ENCODE measurements at regions not wholly inside any gene's neighbourhood (a gene's known extent, or its start where the extent isn't known, plus 50 kb on each side); places are given as distances from the start of the nearest gene placed in this dataset.

GRCh38 chr5:154129013-154129412 is 61.5 kb upstream of the GALNT10 start:
- CTCF ChIA-PET, result interaction anchor here (0.7 kb wide), 1 partner anchor 275 kb away, joined by 3 read pairs; no protein-coding TSS in a partner anchor
- TF ChIP-seq BCL11A (tag by site-specific recombination; IDR thresholded peaks at IDR 0.05; ENCODE audit: low read depth) (no peak), ZNF214 (tag by site-specific recombination; IDR thresholded peaks at IDR 0.05; ENCODE audit: borderline replicate concordance) (no peak), ZNF132 (tag by site-specific recombination; IDR thresholded peaks at IDR 0.05; ENCODE audit: borderline replicate concordance) (no peak), ZNF514 (tag by site-specific recombination; IDR thresholded peaks at IDR 0.05) (no peak), ZNF548 (tag by site-specific recombination; IDR thresholded peaks at IDR 0.05) (no peak), ZNF335 (tag by site-specific recombination; conservative IDR thresholded peaks at IDR 0.05) (no peak), ZNF549 (tag by site-specific recombination; IDR thresholded peaks at IDR 0.05) (no peak), ZNF266 (tag by site-specific recombination; IDR thresholded peaks at IDR 0.05; ENCODE audit: low read depth) (no peak), ZNF585B (tag by site-specific recombination; IDR thresholded peaks at IDR 0.05) (no peak), ZNF768 (tag by site-specific recombination; IDR thresholded peaks at IDR 0.05) (no peak)
- TF ChIP-seq, protein P1, sequence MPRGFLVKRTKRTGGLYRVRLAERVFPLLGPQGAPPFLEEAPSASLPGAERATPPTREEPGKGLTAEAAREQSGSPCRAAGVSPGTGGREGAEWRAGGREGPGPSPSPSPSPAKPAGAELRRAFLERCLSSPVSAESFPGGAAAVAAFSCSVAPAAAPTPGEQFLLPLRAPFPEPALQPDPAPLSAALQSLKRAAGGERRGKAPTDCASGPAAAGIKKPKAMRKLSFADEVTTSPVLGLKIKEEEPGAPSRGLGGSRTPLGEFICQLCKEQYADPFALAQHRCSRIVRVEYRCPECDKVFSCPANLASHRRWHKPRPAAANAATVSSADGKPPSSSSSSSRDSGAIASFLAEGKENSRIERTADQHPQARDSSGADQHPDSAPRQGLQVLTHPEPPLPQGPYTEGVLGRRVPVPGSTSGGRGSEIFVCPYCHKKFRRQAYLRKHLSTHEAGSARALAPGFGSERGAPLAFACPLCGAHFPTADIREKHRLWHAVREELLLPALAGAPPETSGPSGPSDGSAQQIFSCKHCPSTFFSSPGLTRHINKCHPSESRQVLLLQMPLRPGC (tag by site-specific recombination; IDR thresholded peaks at IDR 0.05), result no peak
- POLR2A ChIA-PET, result no interaction called here

GRCh38 chr5:154129921-154130320 is 60.6 kb upstream of the GALNT10 start:
- CTCF ChIA-PET, result interaction anchor here (0.6 kb wide), 1 partner anchor 518 kb away, joined by 4 read pairs; no protein-coding TSS in a partner anchor
- TF ChIP-seq GLIS2 (tag by site-specific recombination; IDR thresholded peaks at IDR 0.05) (no peak), ZBTB48 (tag by site-specific recombination; IDR thresholded peaks at IDR 0.05) (no peak), ZNF138 (tag by site-specific recombination; IDR thresholded peaks at IDR 0.05; ENCODE audit: borderline replicate concordance) (no peak), ZNF354C (tag by site-specific recombination; IDR thresholded peaks at IDR 0.05; ENCODE audit: borderline replicate concordance, low read depth) (no peak), ZNF416 (tag by site-specific recombination; IDR thresholded peaks at IDR 0.05) (no peak), ZNF121 (tag by site-specific recombination; IDR thresholded peaks at IDR 0.05) (no peak), ZNF585B (tag by site-specific recombination; IDR thresholded peaks at IDR 0.05) (no peak), SCRT2 (tag by site-specific recombination; IDR thresholded peaks at IDR 0.05) (no peak), ZNF140 (tag by site-specific recombination; IDR thresholded peaks at IDR 0.05) (no peak), FEZF1 (tag by site-specific recombination; IDR thresholded peaks at IDR 0.05) (peak; percentile 44; the same call in 1 of the 2 replicates), TSHZ1 (tag by site-specific recombination; IDR thresholded peaks at IDR 0.05; ENCODE audit: borderline replicate concordance) (no peak), ZNF513 (tag by site-specific recombination; IDR thresholded peaks at IDR 0.05) (no peak), ZNF792 (tag by site-specific recombination; IDR thresholded peaks at IDR 0.05) (no peak)
- TF ChIP-seq, protein P2, sequence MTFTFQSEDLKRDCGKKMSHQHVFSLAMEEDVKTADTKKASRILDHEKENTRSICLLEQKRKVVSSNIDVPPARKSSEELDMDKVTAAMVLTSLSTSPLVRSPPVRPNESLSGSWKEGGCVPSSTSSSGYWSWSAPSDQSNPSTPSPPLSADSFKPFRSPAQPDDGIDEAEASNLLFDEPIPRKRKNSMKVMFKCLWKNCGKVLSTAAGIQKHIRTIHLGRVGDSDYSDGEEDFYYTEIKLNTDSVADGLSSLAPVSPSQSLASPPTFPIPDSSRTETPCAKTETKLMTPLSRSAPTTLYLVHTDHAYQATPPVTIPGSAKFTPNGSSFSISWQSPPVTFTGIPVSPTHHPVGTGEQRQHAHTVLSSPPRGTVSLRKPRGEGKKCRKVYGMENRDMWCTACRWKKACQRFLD (tag by site-specific recombination; IDR thresholded peaks at IDR 0.05), result no peak
- TF ChIP-seq, protein P3, sequence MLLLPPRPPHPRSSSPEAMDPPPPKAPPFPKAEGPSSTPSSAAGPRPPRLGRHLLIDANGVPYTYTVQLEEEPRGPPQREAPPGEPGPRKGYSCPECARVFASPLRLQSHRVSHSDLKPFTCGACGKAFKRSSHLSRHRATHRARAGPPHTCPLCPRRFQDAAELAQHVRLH (tag by site-specific recombination; IDR thresholded peaks at IDR 0.05), result no peak
- TF ChIP-seq, protein P4, sequence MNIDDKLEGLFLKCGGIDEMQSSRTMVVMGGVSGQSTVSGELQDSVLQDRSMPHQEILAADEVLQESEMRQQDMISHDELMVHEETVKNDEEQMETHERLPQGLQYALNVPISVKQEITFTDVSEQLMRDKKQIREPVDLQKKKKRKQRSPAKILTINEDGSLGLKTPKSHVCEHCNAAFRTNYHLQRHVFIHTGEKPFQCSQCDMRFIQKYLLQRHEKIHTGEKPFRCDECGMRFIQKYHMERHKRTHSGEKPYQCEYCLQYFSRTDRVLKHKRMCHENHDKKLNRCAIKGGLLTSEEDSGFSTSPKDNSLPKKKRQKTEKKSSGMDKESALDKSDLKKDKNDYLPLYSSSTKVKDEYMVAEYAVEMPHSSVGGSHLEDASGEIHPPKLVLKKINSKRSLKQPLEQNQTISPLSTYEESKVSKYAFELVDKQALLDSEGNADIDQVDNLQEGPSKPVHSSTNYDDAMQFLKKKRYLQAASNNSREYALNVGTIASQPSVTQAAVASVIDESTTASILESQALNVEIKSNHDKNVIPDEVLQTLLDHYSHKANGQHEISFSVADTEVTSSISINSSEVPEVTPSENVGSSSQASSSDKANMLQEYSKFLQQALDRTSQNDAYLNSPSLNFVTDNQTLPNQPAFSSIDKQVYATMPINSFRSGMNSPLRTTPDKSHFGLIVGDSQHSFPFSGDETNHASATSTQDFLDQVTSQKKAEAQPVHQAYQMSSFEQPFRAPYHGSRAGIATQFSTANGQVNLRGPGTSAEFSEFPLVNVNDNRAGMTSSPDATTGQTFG (tag by site-specific recombination; IDR thresholded peaks at IDR 0.05; ENCODE audit: borderline replicate concordance), result no peak

More at GRCh38 chr5:154129013-154129412, 61.5 kb upstream of the GALNT10 start:
- Histone ChIP-seq H3K4me1 (ENCODE audit: control insufficient read depth, insufficient read depth, low read length) (no peaks in the 10 kb centered on the region), H3K36me3 (ENCODE audit: control insufficient read depth in 2 of 2, insufficient read depth in 1 of 2, low read length in 2 of 2) (no peaks in the 10 kb centered on the region), H3K9me3 (ENCODE audit: control insufficient read depth, insufficient read depth, low read depth, low read length) (no peaks in the 10 kb centered on the region), H3K27ac (ENCODE audit: extremely low read depth, low read depth, low read length) (no peak overlapping the region), H3K4me3 (ENCODE audit: low read depth, low read length) (no peak overlapping the region)

More at GRCh38 chr5:154129921-154130320, 60.6 kb upstream of the GALNT10 start:
- no peaks in the 10 kb centered on the region for H3K36me3 ChIP-seq (ENCODE audit: control insufficient read depth in 2 of 2, insufficient read depth in 1 of 2, low read length in 2 of 2)
- H3K27ac ChIP-seq (ENCODE audit: extremely low read depth, low read depth, low read length), result no peak overlapping the region
- POLR2A ChIA-PET, result no interaction called here
- no peaks in the 10 kb centered on the region for H3K9me3 ChIP-seq (ENCODE audit: control insufficient read depth, insufficient read depth, low read depth, low read length)
- H3K4me1 ChIP-seq (ENCODE audit: control insufficient read depth, insufficient read depth, low read length), result no peaks in the 10 kb centered on the region
- H3K4me3 ChIP-seq (ENCODE audit: low read depth, low read length), result no peak overlapping the region

Data from HEK293 (cell line).